WTC11 (cell line): ENCODE measurements at regions not wholly inside any gene's neighbourhood (a gene's known extent, or its start where the extent isn't known, plus 50 kb on each side); places are given as distances from the start of the nearest gene placed in this dataset.

ENCODE experiments used
- ATAC-seq: fragments of 200-7000 bp; cut with Tn5 transposase; 2 replicates; pipeline ENCODE4 v1.10.0; 2021; ENCODE audit warnings: mild to moderate bottlenecking, moderate library complexity
- CTCF ChIA-PET: fragments of 300-600 bp; sonication (Branson Sonifier 250); formaldehyde crosslinking; loops from one replicate; lab custom pipeline; 2021; ENCODE audit warnings: antibody characterized with exemption; lab: Charles Lee
- POLR2A ChIA-PET: fragments of 350-600 bp; sonication (Branson Sonifier 250); formaldehyde crosslinking; loops from one replicate; lab custom pipeline; 2021; ENCODE audit warnings: antibody characterized with exemption; lab: Charles Lee
- DNase-seq: peaks from one replicate; pipeline ENCODE4 v3.0.0; 2021; ENCODE audit warnings: low spot score
- H3K27ac Mint-ChIP-seq: 2 replicates; pipeline ENCODE4 v1.8.0; 2021; ENCODE audit warnings: mixed read lengths
- H3K27me3 Mint-ChIP-seq: 2 replicates; pipeline ENCODE4 v1.8.0; 2021; ENCODE audit warnings: low read depth, mild to moderate bottlenecking, moderate library complexity, mixed read lengths
- H3K36me3 Mint-ChIP-seq: 2 replicates; pipeline ENCODE4 v1.8.0; 2021; ENCODE audit warnings: mixed read lengths
- H3K4me1 Mint-ChIP-seq: 2 replicates; pipeline ENCODE4 v1.8.0; 2022; ENCODE audit warnings: mixed read lengths
- H3K4me3 Mint-ChIP-seq: 2 replicates; pipeline ENCODE4 v1.8.0; 2021; ENCODE audit warnings: mild to moderate bottlenecking, moderate library complexity, mixed read lengths
- H3K9me3 Mint-ChIP-seq: 2 replicates; pipeline ENCODE4 v1.8.0; 2021; ENCODE audit warnings: mixed read lengths
- AFF4 ChIP-seq: sonication (generic); formaldehyde crosslinking; IDR thresholded peaks from 2 replicates; pipeline ENCODE4 v1.8.1; 2023; ENCODE audit warnings: mild to moderate bottlenecking, missing genetic modification reagents, borderline replicate concordance
- ATF2 ChIP-seq: sonication (generic); formaldehyde crosslinking; IDR thresholded peaks from 2 replicates; pipeline ENCODE4 v1.8.1; 2022; ENCODE audit warnings: low read depth, missing genetic modification reagents, borderline replicate concordance
- CTCF ChIP-seq: fragments of 200-600 bp; IDR thresholded peaks from 2 replicates; pipeline ENCODE4 v1.8.0; 2022; ENCODE audit warnings: antibody characterized with exemption
- ELF4 ChIP-seq: sonication (generic); formaldehyde crosslinking; IDR thresholded peaks from 2 replicates; pipeline ENCODE4 v1.8.1; 2022; ENCODE audit warnings: low read depth, mild to moderate bottlenecking, moderate library complexity, missing genetic modification reagents
- FOXK1 ChIP-seq: sonication (generic); formaldehyde crosslinking; IDR thresholded peaks from 2 replicates; pipeline ENCODE4 v1.8.0; 2022; ENCODE audit warnings: mild to moderate bottlenecking, moderate library complexity, missing genetic modification reagents
- IRF1 ChIP-seq: sonication (generic); formaldehyde crosslinking; IDR thresholded peaks from 2 replicates; pipeline ENCODE4 v1.8.0; 2023; ENCODE audit warnings: missing genetic modification reagents
- IRF2 ChIP-seq: sonication (generic); formaldehyde crosslinking; IDR thresholded peaks from 2 replicates; pipeline ENCODE4 v1.8.0; 2022; ENCODE audit warnings: low read depth, missing genetic modification reagents, borderline replicate concordance
- NFYB ChIP-seq: sonication (generic); formaldehyde crosslinking; conservative IDR thresholded peaks from 2 replicates; pipeline ENCODE4 v1.8.0; 2022; ENCODE audit warnings: low read depth, missing genetic modification reagents
- NR2C2 ChIP-seq: sonication (generic); formaldehyde crosslinking; IDR thresholded peaks from 2 replicates; pipeline ENCODE4 v1.8.0; 2022; ENCODE audit warnings: mild to moderate bottlenecking, missing genetic modification reagents
- SMAD3 ChIP-seq: sonication (generic); formaldehyde crosslinking; IDR thresholded peaks from 2 replicates; pipeline ENCODE4 v1.8.0; 2022; ENCODE audit warnings: missing genetic modification reagents, mild to moderate bottlenecking, borderline replicate concordance
- SP1 ChIP-seq: sonication (generic); formaldehyde crosslinking; conservative IDR thresholded peaks from 2 replicates; pipeline ENCODE4 v1.8.1; 2022; ENCODE audit warnings: missing genetic modification reagents
- STAT6 ChIP-seq: sonication (generic); formaldehyde crosslinking; conservative IDR thresholded peaks from 2 replicates; pipeline ENCODE4 v1.8.1; 2023; ENCODE audit warnings: mild to moderate bottlenecking, low read depth, missing genetic modification reagents, moderate library complexity
- TCF7 ChIP-seq: sonication (generic); formaldehyde crosslinking; IDR thresholded peaks from 2 replicates; pipeline ENCODE4 v1.8.0; 2022; ENCODE audit warnings: mild to moderate bottlenecking, low read depth, missing genetic modification reagents, moderate library complexity
- USF1 ChIP-seq: sonication (generic); formaldehyde crosslinking; IDR thresholded peaks from 2 replicates; pipeline ENCODE4 v1.8.0; 2022; ENCODE audit warnings: mild to moderate bottlenecking, missing genetic modification reagents
- ZNF138 ChIP-seq: sonication (generic); formaldehyde crosslinking; conservative IDR thresholded peaks from 2 replicates; pipeline ENCODE4 v1.8.1; 2022; ENCODE audit warnings: mild to moderate bottlenecking, moderate library complexity, missing genetic modification reagents
- ZNF232 ChIP-seq: sonication (generic); formaldehyde crosslinking; IDR thresholded peaks from 2 replicates; pipeline ENCODE4 v1.8.0; 2022; ENCODE audit warnings: mild to moderate bottlenecking, missing genetic modification reagents

GRCh38 chr10:28246023-28246422, 56.8 kb downstream of the MPP7 start (continued):
- TF ChIP-seq IRF1: no peak
- TF ChIP-seq, all 79 proteins: peak for 0

GRCh38 chr10:28243923-28244322, 58.9 kb downstream of the MPP7 start:
- ChIA-PET POLR2A (no interaction called here), CTCF (interaction anchor here (0.8 kb wide), 1 partner anchor 150 kb away, joined by 3 read pairs; no protein-coding TSS in a partner anchor)
- no peak overlapping the region for H3K27ac Mint-ChIP-seq
- peaks cover 9% of the 10 kb centered on the region for H3K4me1 Mint-ChIP-seq
- no peaks in the 10 kb centered on the region for H3K27me3 Mint-ChIP-seq
- ATAC-seq (no peak), DNase-seq (no peak)
- no peak overlapping the region for H3K4me3 Mint-ChIP-seq
- H3K36me3 Mint-ChIP-seq: no peaks in the 10 kb centered on the region
- TF ChIP-seq ZNF138 (CRISPR knock-in tag) (no peak), IRF2 (CRISPR knock-in tag) (no peak), NFYB (CRISPR knock-in tag) (no peak), SMAD3 (CRISPR knock-in tag) (no peak), FOXK1 (CRISPR knock-in tag) (no peak), NR2C2 (CRISPR knock-in tag) (no peak), ELF4 (CRISPR knock-in tag) (no peak)
- H3K9me3 Mint-ChIP-seq: no peaks in the 10 kb centered on the region

- Mint-ChIP-seq H3K4me1 (peaks cover 4% of the 10 kb centered on the region; the same call in 1 of the 2 replicates), H3K27ac (no peak overlapping the region), H3K9me3 (no peaks in the 10 kb centered on the region), H3K36me3 (no peaks in the 10 kb centered on the region), H3K27me3 (no peaks in the 10 kb centered on the region), H3K4me3 (no peak overlapping the region)
- TF ChIP-seq USF1 (CRISPR knock-in tag) (no peak), ZNF232 (CRISPR knock-in tag) (no peak), STAT6 (CRISPR knock-in tag) (no peak)
- DNase-seq (no peak), ATAC-seq (no peak)
- ChIA-PET POLR2A (no interaction called here), CTCF (interaction anchor here (0.8 to 2.3 kb wide), 8 partner anchors 60 to 515 kb away, joined by 3 to 19 read pairs (median 7); partner anchors contain the start of gene MPP7)
Measured at GRCh38 chr10:28242555-28243204, 60.2 kb downstream of the MPP7 start.

- no peak overlapping the region for H3K27ac Mint-ChIP-seq
- ChIA-PET POLR2A (interaction anchor here (0.6 kb wide), 1 partner anchor 95 kb away, joined by 3 read pairs; no protein-coding TSS in a partner anchor), CTCF (interaction anchor here (0.6 to 2.3 kb wide), 33 partner anchors 12 to 801 kb away, joined by 3 to 19 read pairs (median 4); partner anchors contain the start of gene MPP7)
- no peak overlapping the region for H3K4me3 Mint-ChIP-seq
- no peaks in the 10 kb centered on the region for H3K27me3 Mint-ChIP-seq
- ATAC-seq (peak; percentile 81), DNase-seq (peak; percentile 28)
- no peaks in the 10 kb centered on the region for H3K9me3 Mint-ChIP-seq
- no peaks in the 10 kb centered on the region for H3K36me3 Mint-ChIP-seq
- peaks cover 4% of the 10 kb centered on the region; the same call in 1 of the 2 replicates for H3K4me1 Mint-ChIP-seq
- TF ChIP-seq NFYB (CRISPR knock-in tag) (no peak), SP1 (CRISPR knock-in tag) (no peak), TCF7 (no peak), AFF4 (CRISPR knock-in tag) (no peak), ATF2 (no peak), CTCF (peak; percentile 88)
Measured at GRCh38 chr10:28241741-28242399, 61.0 kb downstream of the MPP7 start.
